ENCODE measurements at regions not wholly inside any gene's neighbourhood (a gene's known extent, or its start where the extent isn't known, plus 50 kb on each side); places are given as distances from the start of the nearest gene placed in this dataset.

DNA sequence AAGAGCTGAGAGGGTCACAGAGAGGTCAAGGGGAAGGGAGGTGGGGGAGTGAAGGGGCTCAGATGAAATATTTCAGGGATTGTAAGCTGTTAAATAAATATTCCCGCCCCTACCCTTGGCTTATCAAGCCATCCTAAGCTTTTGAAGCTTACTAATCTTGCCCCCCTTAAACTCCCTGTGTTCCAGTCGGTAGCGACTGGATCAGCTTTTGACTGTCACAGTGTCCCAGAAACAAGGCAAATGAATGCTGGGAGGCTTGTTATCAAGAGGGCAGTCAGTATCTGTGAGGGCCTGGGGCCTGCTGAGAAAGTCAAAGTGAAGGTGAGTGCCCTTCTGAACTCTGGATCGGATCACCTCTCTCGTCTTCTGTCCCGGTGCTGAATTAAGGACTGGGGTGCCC, 128.1 kb downstream of the DACT1 start:
- CTCF ChIA-PET, result interaction anchor here (1.0 to 1.6 kb wide), 3 partner anchors 10 to 171 kb away, joined by 3 to 6 read pairs (median 3); no protein-coding TSS in a partner anchor
- POLR2A ChIA-PET, result no interaction called here
- DNase-seq (ENCODE audit: extremely low spot score), result no peak
- TF ChIP-seq, protein P1, sequence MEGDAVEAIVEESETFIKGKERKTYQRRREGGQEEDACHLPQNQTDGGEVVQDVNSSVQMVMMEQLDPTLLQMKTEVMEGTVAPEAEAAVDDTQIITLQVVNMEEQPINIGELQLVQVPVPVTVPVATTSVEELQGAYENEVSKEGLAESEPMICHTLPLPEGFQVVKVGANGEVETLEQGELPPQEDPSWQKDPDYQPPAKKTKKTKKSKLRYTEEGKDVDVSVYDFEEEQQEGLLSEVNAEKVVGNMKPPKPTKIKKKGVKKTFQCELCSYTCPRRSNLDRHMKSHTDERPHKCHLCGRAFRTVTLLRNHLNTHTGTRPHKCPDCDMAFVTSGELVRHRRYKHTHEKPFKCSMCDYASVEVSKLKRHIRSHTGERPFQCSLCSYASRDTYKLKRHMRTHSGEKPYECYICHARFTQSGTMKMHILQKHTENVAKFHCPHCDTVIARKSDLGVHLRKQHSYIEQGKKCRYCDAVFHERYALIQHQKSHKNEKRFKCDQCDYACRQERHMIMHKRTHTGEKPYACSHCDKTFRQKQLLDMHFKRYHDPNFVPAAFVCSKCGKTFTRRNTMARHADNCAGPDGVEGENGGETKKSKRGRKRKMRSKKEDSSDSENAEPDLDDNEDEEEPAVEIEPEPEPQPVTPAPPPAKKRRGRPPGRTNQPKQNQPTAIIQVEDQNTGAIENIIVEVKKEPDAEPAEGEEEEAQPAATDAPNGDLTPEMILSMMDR (IDR thresholded peaks at IDR 0.05; ENCODE audit: control extremely low read depth, extremely low read depth, low read depth, missing control alignments), result no peak

DNA sequence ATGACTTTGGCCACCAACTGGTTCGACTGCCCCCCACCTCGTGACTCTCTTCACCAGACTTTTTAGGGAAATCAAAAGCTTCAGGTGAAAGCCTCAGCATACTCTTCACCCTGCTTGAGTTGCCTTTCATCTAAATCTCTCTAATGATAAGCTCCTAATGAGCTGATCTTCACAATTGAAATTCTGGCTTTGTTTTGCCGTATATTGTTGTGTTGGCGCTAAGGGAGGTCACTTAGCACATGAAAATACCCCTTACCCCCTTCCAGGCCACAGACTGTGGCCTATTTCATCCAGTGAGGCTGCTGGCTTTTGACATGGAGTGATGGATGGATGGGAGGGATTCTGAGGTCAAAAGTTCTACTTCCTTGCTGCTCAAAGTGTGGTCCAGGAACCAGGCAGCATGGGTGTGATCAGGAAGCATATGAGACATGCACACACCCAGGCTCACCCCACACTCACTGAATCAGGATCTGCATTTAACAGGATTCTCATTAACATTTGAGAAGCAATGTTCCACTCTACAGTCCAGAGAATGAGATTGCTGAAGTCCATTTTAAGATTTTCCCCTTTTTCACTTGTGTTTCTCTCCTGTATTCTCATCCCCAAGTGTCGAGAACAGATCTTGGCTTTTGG, 131.4 kb downstream of the DACT1 start:
- no peak for DNase-seq (ENCODE audit: extremely low spot score)
- TF ChIP-seq, protein P1 (IDR thresholded peaks at IDR 0.05; ENCODE audit: control extremely low read depth, extremely low read depth, low read depth, missing control alignments), result no peak
- CTCF ChIA-PET, result no interaction called here
- POLR2A ChIA-PET, result no interaction called here

DNA sequence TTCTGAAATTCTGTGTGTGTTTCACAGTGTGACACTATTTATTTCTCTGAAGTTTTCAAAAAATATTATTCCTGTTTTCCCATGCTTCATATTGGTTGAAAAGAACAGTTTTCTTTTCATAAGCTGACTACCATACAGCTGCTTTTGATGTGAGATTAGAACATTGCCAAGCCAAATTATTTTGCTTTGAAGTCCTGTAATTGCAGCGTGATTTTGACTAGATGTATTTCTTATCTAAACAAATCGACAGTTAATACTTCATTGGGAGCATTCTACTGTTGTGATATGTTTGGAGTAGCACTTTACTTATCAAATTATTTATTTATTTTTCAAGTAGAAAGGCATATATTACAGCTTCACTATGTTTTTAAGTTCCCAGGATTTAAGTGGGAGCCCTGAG, 132.0 kb downstream of the DACT1 start:
- TF ChIP-seq, protein P1 (IDR thresholded peaks at IDR 0.05; ENCODE audit: control extremely low read depth, extremely low read depth, low read depth, missing control alignments), result no peak
- ChIA-PET POLR2A (no interaction called here), CTCF (no interaction called here)
- DNase-seq (ENCODE audit: extremely low spot score), result no peak

DNA sequence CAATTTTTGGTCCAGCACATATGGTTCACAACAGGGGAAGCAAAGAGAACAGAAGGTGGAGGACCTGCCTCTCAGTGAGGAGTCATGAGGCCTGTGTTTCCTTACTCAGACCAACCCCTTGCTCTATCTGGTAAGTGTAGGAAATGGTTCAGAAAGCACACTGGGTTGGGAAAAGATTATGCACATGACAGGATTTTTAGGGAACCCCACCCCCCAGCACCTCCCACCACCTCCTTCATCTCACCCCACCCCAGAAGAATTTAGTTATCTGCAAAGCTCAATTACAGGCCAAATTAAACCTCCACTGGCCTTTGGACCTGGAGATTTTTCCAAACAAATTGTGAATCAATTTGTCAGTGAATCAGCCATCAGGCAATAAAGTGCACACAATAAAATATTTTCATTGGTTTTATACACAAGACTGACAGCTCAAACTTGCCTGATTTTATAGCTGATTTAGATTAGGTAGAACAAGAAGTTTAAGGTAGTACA, 132.8 kb downstream of the DACT1 start:
- TF ChIP-seq, protein P1 (IDR thresholded peaks at IDR 0.05; ENCODE audit: control extremely low read depth, extremely low read depth, low read depth, missing control alignments), result no peak
- ChIA-PET CTCF (no interaction called here), POLR2A (no interaction called here)
- no peak for DNase-seq (ENCODE audit: extremely low spot score)

DNA sequence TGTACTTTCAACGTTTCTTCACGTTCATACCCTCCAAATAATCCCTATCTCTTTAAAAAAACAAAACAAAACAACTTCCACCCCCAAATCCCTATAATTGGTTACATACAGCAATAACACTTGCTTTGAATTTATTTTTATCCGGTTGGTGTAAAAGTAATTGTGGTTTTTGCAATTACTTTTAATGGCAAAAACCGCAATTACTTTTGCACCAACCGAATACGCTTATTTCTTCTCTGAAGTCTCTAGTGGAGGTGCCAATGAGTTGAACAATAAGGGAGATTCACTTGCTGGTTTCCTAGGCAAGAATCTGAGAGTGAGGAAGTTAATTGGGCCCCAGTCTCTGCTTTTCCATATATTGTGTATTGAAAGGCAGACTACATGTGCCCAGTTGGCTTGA, 133.3 kb downstream of the DACT1 start:
- POLR2A ChIA-PET, result no interaction called here
- no peak for DNase-seq (ENCODE audit: extremely low spot score)
- CTCF ChIA-PET, result no interaction called here
- TF ChIP-seq, protein P1 (IDR thresholded peaks at IDR 0.05; ENCODE audit: control extremely low read depth, extremely low read depth, low read depth, missing control alignments), result no peak

DNA sequence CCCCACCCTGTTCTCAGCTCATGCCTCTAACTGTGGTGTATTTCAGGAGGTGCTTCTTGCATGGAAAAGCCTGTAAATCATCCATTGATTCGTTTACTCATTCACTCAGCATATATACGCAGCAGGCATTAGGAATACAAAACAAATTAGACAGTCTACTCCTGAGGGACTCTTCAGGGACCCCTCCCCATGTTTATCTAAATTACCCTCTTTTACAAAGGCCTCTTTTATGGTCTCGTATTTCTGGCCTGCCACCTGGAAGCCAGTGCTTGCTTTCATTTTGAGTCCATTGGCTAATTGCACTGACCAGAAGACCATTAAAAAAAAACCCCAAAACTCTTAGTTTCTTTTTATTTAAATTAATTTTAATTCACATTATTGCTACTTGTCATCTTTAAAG, 134.4 kb downstream of the DACT1 start:
- TF ChIP-seq, protein P1 (IDR thresholded peaks at IDR 0.05; ENCODE audit: control extremely low read depth, extremely low read depth, low read depth, missing control alignments), result no peak
- ChIA-PET CTCF (no interaction called here), POLR2A (no interaction called here)

More for the DNA sequence above, 134.4 kb downstream of the DACT1 start:
- no peak for DNase-seq (ENCODE audit: extremely low spot score)
